Hepatocyte (in vitro differentiated cells): ENCODE measurements at regions not wholly inside any gene's neighbourhood (a gene's known extent, or its start where the extent isn't known, plus 50 kb on each side); places are given as distances from the start of the nearest gene placed in this dataset.

Experiments
- CTCF ChIP-seq: fragments of 200-600 bp; sonication (generic); IDR thresholded peaks from 2 replicates; pipeline ENCODE4 v1.5.1; 2016; ENCODE audit warnings: antibody characterized with exemption, mild to moderate bottlenecking; ENCODE audit not compliant: poor library complexity
- EZH2 ChIP-seq: fragments of 200-600 bp; sonication (generic); IDR thresholded peaks from 2 replicates; pipeline ENCODE4 v1.6.1; 2016; ENCODE audit warnings: antibody characterized with exemption, mild to moderate bottlenecking, borderline replicate concordance
- EZH2phosphoT487 ChIP-seq: fragments of 200-600 bp; sonication (generic); IDR thresholded peaks from one replicate; pipeline ENCODE4 v1.6.1; 2018; ENCODE audit warnings: antibody characterized with exemption, mild to moderate bottlenecking, low read depth, moderate library complexity; ENCODE audit not compliant: unreplicated experiment, severe bottlenecking

DNA sequence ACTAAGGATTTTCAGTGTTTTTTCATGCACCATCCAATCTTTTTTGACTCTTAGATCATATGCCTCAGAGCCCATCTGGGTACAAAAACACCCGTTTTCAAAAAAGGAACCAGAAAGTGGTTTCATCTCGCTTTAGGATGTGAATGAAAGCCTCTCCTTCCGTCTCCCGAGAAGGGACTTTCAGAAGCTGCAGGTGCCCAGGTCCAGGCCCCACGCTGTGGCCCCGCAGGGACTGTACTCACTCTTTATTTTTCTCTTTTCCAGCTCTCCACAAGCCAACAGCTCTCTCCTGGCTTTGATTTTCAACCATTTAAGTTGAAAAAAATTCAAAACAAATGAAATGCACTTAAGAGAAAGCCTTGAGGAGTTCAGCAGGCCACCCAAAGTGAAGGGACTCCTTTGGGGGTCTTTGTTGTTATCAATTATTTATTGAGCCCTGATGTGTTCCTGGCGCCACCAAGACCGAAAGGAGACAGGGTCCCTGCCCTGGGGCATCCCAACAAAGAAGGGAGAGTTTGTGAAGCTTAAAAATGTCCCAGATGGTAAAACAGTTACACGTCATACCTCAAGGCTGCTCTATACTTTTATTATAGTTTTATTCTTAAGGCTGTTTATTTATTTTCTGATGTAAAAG lies 467.3 kb downstream of the PREX1 start:
- no peak for TF ChIP-seq EZH2
- no peak for TF ChIP-seq CTCF
- TF ChIP-seq EZH2phosphoT487: no peak
